Anterior cingulate cortex (tissue), 58 donors: ENCODE measurements at regions not wholly inside any gene's neighbourhood (a gene's known extent, or its start where the extent isn't known, plus 50 kb on each side); places are given as distances from the start of the nearest gene placed in this dataset.

Experiments used
- DNase-seq, 58 donors: peaks; one replicate each; lab custom pipeline; 2025; lab: John Stamatoyannopoulos, UW

- no peak for DNase-seq
Observed at GRCh38 chr6:22218410-22218809, 78.4 kb downstream of the PRL start.

DNA sequence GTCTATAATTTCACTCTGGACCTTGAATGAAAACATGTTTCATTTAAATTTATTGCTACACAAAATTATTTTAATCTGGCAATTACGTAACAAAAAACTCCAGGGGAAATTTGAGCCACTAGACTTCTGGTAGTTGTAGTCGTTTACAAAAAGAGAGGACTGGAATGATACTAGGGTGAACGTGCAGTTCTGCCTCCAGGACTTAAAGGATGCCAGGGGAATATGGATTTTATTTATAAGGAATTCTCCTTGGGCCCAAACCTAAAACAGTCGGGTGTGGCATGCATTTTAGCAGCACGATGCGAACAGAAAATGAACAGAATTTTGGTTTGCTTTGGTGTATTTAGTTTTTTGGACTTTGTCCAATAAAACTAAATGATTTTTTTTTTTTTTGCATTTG lies 76.9 kb downstream of the PRL start:
- DNase-seq, result no peak

GRCh38 chr6:22221211-22221610 lies 75.6 kb downstream of the PRL start:
- no peak for DNase-seq

DNA sequence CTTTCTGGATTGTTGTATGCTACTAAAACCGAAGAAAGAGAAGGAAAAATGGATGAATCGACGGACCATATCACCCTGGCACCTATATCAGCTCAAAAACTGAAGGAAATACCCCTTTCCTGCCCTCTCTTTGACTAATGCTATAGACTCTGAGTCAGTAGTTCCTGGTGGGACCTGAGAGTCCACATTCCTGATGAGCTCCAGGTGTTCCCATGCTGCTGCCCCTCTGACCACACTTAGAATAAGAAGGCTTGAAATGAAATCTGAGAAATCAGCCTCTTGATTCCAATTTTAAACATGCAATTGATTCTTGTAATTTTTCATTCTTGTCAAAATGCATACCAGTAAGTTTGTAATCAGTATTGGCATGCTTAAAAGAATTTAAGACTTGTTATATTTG lies 75.2 kb downstream of the PRL start:
- no peak for DNase-seq

- no peak for DNase-seq
Observed at GRCh38 chr6:22222469-22222868, 74.4 kb downstream of the PRL start.

DNA sequence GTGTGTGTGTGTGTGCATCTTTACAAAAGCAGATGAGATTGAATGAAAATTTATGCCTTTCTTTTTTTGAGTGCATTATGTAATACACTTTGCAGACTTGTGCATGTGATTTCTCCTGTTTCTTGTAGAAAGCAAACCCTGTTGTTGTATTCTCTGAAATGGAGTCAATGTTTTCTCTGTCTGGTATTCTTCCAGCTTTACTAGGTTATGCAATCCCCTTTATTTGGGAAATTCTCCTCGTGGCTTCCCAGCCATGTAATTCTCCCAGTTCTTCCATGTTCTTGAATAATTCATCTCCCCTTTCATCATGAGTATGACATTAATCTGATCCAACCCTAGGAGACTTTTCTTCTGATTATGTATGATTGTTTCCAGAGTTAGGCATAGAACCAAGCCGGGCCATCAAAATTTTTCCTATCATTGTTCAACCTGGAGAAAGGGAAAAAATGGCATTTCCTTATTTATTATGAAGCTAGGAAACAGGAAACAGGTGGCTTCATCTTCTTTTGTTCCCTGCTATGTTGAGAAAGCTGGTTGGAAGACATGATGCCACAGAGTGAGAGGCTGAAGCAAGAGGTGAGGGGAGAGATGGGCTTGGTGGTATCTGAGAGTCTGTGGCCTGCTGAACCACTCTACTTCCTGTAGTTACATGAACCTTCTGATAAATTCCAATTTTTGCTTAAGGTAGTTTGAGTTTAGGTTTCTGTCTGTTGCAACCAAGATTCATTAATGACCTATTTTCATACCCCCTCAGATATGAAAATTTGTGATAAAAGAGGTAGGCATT lies 68.8 kb downstream of the PRL start:
- no peak for DNase-seq

- no peak for DNase-seq
Observed at GRCh38 chr6:22231050-22231449, 65.8 kb downstream of the PRL start.

- DNase-seq, result no peak
Observed at GRCh38 chr6:22231616-22232015, 65.2 kb downstream of the PRL start.

- DNase-seq, result peak in 14 of 58 donors; percentile 1 to 40 (median 13)
Observed at GRCh38 chr6:22236626-22237414, 60.0 kb downstream of the PRL start.
